Erythroblast (primary cell): ENCODE measurements at regions not wholly inside any gene's neighbourhood (a gene's known extent, or its start where the extent isn't known, plus 50 kb on each side); places are given as distances from the start of the nearest gene placed in this dataset.

Experiments
- GATA1 ChIP-seq: IDR thresholded peaks from 2 replicates; pipeline ENCODE4 v1.6.1; 2011; ENCODE audit warnings: low read depth, mild to moderate bottlenecking, control low read depth, low read length, moderate library complexity
- POLR2A ChIP-seq: IDR thresholded peaks from 2 replicates; pipeline ENCODE4 v1.6.1; 2011; ENCODE audit warnings: mild to moderate bottlenecking, low read length

GRCh38 chr1:198417039-198417438 lies 123.4 kb downstream of the ATP6V1G3 start:
- no peak for TF ChIP-seq POLR2A
- TF ChIP-seq GATA1, result no peak
